ENCODE measurements at regions not wholly inside any gene's neighbourhood (a gene's known extent, or its start where the extent isn't known, plus 50 kb on each side); places are given as distances from the start of the nearest gene placed in this dataset.

DNA sequence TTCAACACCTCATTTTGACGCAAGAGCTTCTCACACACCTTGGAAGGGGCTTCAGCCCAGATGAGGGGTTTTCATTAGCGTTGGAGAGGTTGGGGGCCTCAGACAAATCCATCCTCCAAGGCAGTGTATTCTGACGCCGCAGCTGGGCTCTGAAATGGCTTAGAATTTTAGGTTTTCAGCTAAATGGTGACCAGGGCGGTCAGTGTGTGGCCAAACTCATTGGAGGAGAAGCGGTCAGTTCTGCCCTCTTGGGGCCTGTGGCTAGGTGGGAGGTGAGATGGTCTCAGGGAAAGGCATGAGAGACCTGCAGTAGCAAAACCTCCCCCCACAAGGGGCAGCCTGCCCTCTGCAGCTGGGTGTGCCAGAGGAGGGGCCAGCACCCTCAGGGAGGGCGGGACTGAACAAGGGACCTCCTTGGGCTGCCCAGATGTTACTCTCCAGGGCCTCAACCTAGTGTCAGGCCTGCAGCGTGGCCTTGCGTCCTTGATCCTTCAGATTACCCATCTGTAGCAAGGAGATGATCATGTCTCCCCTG is 155.8 kb downstream of the URI1 start:
- no peak for DNase-seq (ENCODE audit: low read depth)
- TF ChIP-seq, protein P1, sequence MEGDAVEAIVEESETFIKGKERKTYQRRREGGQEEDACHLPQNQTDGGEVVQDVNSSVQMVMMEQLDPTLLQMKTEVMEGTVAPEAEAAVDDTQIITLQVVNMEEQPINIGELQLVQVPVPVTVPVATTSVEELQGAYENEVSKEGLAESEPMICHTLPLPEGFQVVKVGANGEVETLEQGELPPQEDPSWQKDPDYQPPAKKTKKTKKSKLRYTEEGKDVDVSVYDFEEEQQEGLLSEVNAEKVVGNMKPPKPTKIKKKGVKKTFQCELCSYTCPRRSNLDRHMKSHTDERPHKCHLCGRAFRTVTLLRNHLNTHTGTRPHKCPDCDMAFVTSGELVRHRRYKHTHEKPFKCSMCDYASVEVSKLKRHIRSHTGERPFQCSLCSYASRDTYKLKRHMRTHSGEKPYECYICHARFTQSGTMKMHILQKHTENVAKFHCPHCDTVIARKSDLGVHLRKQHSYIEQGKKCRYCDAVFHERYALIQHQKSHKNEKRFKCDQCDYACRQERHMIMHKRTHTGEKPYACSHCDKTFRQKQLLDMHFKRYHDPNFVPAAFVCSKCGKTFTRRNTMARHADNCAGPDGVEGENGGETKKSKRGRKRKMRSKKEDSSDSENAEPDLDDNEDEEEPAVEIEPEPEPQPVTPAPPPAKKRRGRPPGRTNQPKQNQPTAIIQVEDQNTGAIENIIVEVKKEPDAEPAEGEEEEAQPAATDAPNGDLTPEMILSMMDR (IDR thresholded peaks at IDR 0.05; ENCODE audit: control insufficient read depth, insufficient read depth, low read depth, low read length, missing control alignments), result no peak
- no peak overlapping the region for H3K4me3 ChIP-seq (ENCODE audit: control insufficient read depth, low read depth, low read length)

GRCh38 chr19:30102239-30102638 is 160.2 kb downstream of the URI1 start:
- DNase-seq (ENCODE audit: low read depth), result no peak
- no peak overlapping the region for H3K4me3 ChIP-seq (ENCODE audit: control insufficient read depth, low read depth, low read length)
- TF ChIP-seq, protein P1 (IDR thresholded peaks at IDR 0.05; ENCODE audit: control insufficient read depth, insufficient read depth, low read depth, low read length, missing control alignments), result no peak

DNA sequence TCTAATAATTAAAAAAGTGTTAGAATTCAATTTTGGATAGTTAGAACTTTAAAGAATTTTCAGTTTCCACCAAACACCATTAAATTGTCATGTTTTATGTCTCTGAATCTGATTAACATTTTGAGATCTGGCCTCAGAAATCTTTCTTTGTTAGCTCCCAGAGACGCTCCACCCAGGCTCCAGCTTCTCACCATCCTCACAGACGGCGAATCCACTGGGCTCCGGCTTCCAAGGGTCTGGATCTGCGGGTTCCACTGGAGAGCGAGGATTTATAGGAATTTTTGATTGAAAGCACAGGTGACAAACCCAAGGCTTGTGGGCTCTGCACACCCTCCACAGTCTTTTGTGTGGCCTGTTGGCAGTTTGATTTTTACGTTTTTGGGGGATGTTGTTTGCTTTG is 160.6 kb downstream of the URI1 start:
- no peak overlapping the region for H3K4me3 ChIP-seq (ENCODE audit: control insufficient read depth, low read depth, low read length)
- no peak for DNase-seq (ENCODE audit: low read depth)
- TF ChIP-seq, protein P1 (IDR thresholded peaks at IDR 0.05; ENCODE audit: control insufficient read depth, insufficient read depth, low read depth, low read length, missing control alignments), result no peak

DNA sequence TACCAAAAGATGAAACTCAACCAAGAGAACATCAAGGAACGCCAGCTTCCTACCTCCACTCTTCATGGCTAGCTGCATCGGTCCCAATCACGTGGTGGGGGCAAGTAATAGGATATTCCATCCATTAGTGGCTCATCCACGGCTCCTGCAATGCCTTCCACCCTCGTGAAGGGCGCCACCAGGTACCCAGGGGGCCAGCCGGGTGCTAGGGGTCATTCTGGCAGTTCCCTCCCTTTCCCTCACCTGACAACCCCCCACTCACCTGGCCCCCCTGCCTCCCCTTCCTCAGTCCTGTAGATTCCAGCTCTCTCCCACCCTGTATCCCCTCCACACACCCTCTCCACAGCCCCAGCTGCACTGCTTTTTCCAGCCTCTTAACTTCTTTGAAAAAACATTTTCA is 161.9 kb downstream of the URI1 start:
- no peak overlapping the region for H3K4me3 ChIP-seq (ENCODE audit: control insufficient read depth, low read depth, low read length)
- no peak for DNase-seq (ENCODE audit: low read depth)
- TF ChIP-seq, protein P1 (IDR thresholded peaks at IDR 0.05; ENCODE audit: control insufficient read depth, insufficient read depth, low read depth, low read length, missing control alignments), result no peak

GRCh38 chr19:30105316-30105715 is 163.3 kb downstream of the URI1 start:
- DNase-seq (ENCODE audit: low read depth), result no peak
- TF ChIP-seq, protein P1 (IDR thresholded peaks at IDR 0.05; ENCODE audit: control insufficient read depth, insufficient read depth, low read depth, low read length, missing control alignments), result no peak
- H3K4me3 ChIP-seq (ENCODE audit: control insufficient read depth, low read depth, low read length), result no peak overlapping the region

GRCh38 chr19:30105727-30106126 is 163.7 kb downstream of the URI1 start:
- no peak overlapping the region for H3K4me3 ChIP-seq (ENCODE audit: control insufficient read depth, low read depth, low read length)
- TF ChIP-seq, protein P1 (IDR thresholded peaks at IDR 0.05; ENCODE audit: control insufficient read depth, insufficient read depth, low read depth, low read length, missing control alignments), result no peak
- DNase-seq (ENCODE audit: low read depth), result no peak
